Mesenchymal stem cell (in vitro differentiated cells and primary cell): ENCODE measurements at regions not wholly inside any gene's neighbourhood (a gene's known extent, or its start where the extent isn't known, plus 50 kb on each side); places are given as distances from the start of the nearest gene placed in this dataset.

Source experiments
- DNase-seq: peaks from one replicate; pipeline ENCODE4 v3.0.0-alpha.2; 2013
- H2AFZ ChIP-seq: one replicate; pipeline ENCODE4 v1.6.1; 2013; ENCODE audit warnings: low read depth, mild to moderate bottlenecking, control low read depth, inconsistent platforms, low read length, moderate library complexity
- H2AK5ac ChIP-seq: 2 replicates; pipeline ENCODE4 v1.6.1; 2013; ENCODE audit warnings: low read length, moderate library complexity, mild to moderate bottlenecking, inconsistent platforms; ENCODE audit not compliant: severe bottlenecking
- H2BK120ac ChIP-seq: one replicate; pipeline ENCODE4 v1.6.1; 2013; ENCODE audit warnings: low read depth, mild to moderate bottlenecking, inconsistent platforms, low read length, moderate library complexity
- H2BK12ac ChIP-seq, 2 experiments: one replicate each; pipeline ENCODE4 v1.6.1; 2013; ENCODE audit warnings: inconsistent platforms in 2 of 2, low read length in 2 of 2, mild to moderate bottlenecking in 2 of 2, moderate library complexity in 2 of 2, control low read depth in 1 of 2
- H2BK15ac ChIP-seq: one replicate; pipeline ENCODE4 v1.6.1; 2013; ENCODE audit warnings: mild to moderate bottlenecking, low read depth, inconsistent platforms; ENCODE audit not compliant: poor library complexity, severe bottlenecking
- H2BK5ac ChIP-seq: 2 replicates; pipeline ENCODE4 v1.6.1; 2013; ENCODE audit warnings: low read depth, mild to moderate bottlenecking, low read length, control low read depth, inconsistent platforms; ENCODE audit not compliant: poor library complexity, severe bottlenecking
- H3K14ac ChIP-seq, 2 experiments: one replicate each; pipeline ENCODE4 v1.6.1; 2013; ENCODE audit warnings: inconsistent platforms in 2 of 2, low read length in 2 of 2, control low read depth in 1 of 2, mild to moderate bottlenecking in 1 of 2, moderate library complexity in 1 of 2
- H3K18ac ChIP-seq, 2 experiments: one replicate each; pipeline ENCODE4 v1.6.1; 2013; ENCODE audit warnings: inconsistent platforms in 2 of 2, low read length in 2 of 2, control low read depth in 1 of 2, low read depth in 1 of 2, mild to moderate bottlenecking in 1 of 2
- H3K23ac ChIP-seq, 2 experiments: one replicate each; pipeline ENCODE4 v1.6.1; 2013; ENCODE audit warnings: inconsistent platforms in 2 of 2, low read length in 2 of 2, mild to moderate bottlenecking in 2 of 2, moderate library complexity in 2 of 2, control low read depth in 1 of 2
- H3K27ac ChIP-seq: 2 replicates; pipeline ENCODE4 v1.5.1; 2013; ENCODE audit warnings: mild to moderate bottlenecking, moderate library complexity, low read length, control low read depth, inconsistent platforms; ENCODE audit not compliant: poor library complexity, severe bottlenecking
- H3K27me3 ChIP-seq, 2 experiments: 2 replicates each; pipeline versions ENCODE4 v1.6.1 to v1.7.0; 2013; ENCODE audit warnings: low read length in 2 of 2, mild to moderate bottlenecking in 2 of 2, moderate library complexity in 2 of 2, control low read depth in 1 of 2, inconsistent platforms in 1 of 2; ENCODE audit not compliant: control insufficient read depth in 1 of 2, insufficient read depth in 1 of 2
- H3K36me3 ChIP-seq, 2 experiments: 2 replicates each; pipeline versions ENCODE4 v1.6.1 to v1.7.0; 2013; ENCODE audit warnings: low read length in 2 of 2, control low read depth in 1 of 2, inconsistent platforms in 1 of 2, low read depth in 1 of 2, mild to moderate bottlenecking in 1 of 2; ENCODE audit not compliant: insufficient read depth in 2 of 2, control insufficient read depth in 1 of 2
- H3K4ac ChIP-seq, 2 experiments: one replicate each; pipeline ENCODE4 v1.6.1; 2013; ENCODE audit warnings: inconsistent platforms in 2 of 2, low read length in 2 of 2, mild to moderate bottlenecking in 2 of 2, moderate library complexity in 2 of 2, control low read depth in 1 of 2, low read depth in 1 of 2
- H3K4me1 ChIP-seq: 2 replicates; pipeline ENCODE4 v1.6.1; 2013; ENCODE audit warnings: low read depth, low read length, control low read depth; ENCODE audit not compliant: control insufficient read depth, insufficient read depth
- H3K4me2 ChIP-seq: 2 replicates; pipeline ENCODE4 v1.6.1; 2013; ENCODE audit warnings: low read length, mild to moderate bottlenecking, inconsistent platforms; ENCODE audit not compliant: poor library complexity, severe bottlenecking
- H3K4me3 ChIP-seq, 2 experiments: 2 replicates each; pipeline versions ENCODE4 v1.5.1 to v1.7.0; 2013; ENCODE audit warnings: low read length in 2 of 2, mild to moderate bottlenecking in 2 of 2, control low read depth in 1 of 2, low read depth in 1 of 2; ENCODE audit not compliant: insufficient read depth in 1 of 2
- H3K79me1 ChIP-seq: replicated peaks from 2 replicates; pipeline ENCODE4 v1.6.1; 2013; ENCODE audit warnings: mild to moderate bottlenecking, control low read depth, low read length, inconsistent platforms; ENCODE audit not compliant: poor library complexity, severe bottlenecking
- H3K9ac ChIP-seq: 2 replicates; pipeline ENCODE4 v1.7.0; 2013; ENCODE audit warnings: mild to moderate bottlenecking, low read length, moderate library complexity
- H3K9me3 ChIP-seq: 2 replicates; pipeline ENCODE4 v1.7.0; 2013; ENCODE audit warnings: mild to moderate bottlenecking, low read length; ENCODE audit not compliant: control insufficient read depth
- H4K8ac ChIP-seq: one replicate; pipeline ENCODE4 v1.6.1; 2013; ENCODE audit warnings: inconsistent platforms, mild to moderate bottlenecking, low read length, moderate library complexity
- H4K91ac ChIP-seq: one replicate; pipeline ENCODE4 v1.6.1; 2013; ENCODE audit warnings: mild to moderate bottlenecking, low read length, inconsistent platforms
- WGBS: methylation state at CpG from one replicate; pipeline ENCODE4 v1.1.7; 2013; ENCODE audit warnings: mixed read lengths; 5-methylcytosine and 5-hydroxymethylcytosine counted together

DNA sequence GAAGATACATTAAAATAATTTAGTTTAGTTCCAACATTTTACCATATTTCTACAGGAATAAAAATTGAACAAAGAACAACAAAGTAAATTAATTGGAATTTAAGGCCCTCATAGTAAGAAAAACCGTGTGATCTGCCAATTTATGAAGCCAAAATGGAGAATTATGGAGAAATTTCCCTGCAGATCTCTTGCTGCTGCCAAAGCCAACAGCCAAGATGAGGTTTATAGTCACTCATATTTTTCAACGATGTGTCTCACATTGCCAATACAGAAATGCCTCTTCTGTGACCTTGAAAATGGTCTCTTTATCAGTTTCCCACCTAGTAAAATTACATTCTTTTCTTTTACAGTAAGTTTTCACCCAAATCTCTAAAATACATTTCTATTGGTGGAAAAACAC, 317.2 kb upstream of the FIGN start:
- Histone ChIP-seq H3K4me2 (no peak overlapping the region), H3K79me1 (no peaks in the 10 kb centered on the region), H3K23ac (no peak overlapping the region), H3K9ac (no peak overlapping the region), H2BK5ac (no peak overlapping the region), H2AK5ac (no peak overlapping the region), H3K9me3 (no peaks in the 10 kb centered on the region), H2BK12ac (no peak overlapping the region), H4K8ac (no peak overlapping the region), H3K4me1 (no peaks in the 10 kb centered on the region), H3K27ac (no peak overlapping the region), H3K18ac (no peak overlapping the region), H3K14ac (no peak overlapping the region), H3K27me3 (no peaks in the 10 kb centered on the region), H3K4ac (no peak overlapping the region), H3K36me3 (no peaks in the 10 kb centered on the region), H2BK15ac (no peak overlapping the region), H2BK120ac (no peak overlapping the region), H2AFZ (no peak overlapping the region), H3K4me3 (no peak overlapping the region), H4K91ac (no peak overlapping the region)
- WGBS: 90% methylated on average over 2 of the region's 2 CpGs
- no peak for DNase-seq

DNA sequence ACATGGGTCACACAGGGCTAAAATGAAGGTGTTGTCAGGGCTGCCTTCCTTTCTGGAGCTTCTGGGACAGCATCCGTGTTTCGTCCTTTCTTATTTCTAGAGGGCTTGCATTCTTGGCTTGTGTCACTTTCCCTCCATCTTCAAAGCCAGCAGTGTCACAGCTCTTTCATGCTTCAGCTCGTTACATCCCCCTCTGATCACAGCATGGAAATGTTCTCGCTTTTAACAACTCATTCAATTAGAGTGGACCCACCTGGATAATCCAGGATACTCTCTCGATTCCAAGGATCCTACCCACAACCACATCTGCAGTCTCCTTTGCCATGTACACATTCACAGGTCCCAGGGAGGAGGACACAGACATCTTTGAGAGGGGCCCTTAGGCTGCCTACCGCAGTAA, 316.2 kb upstream of the FIGN start:
- Histone ChIP-seq H3K9ac (no peak overlapping the region), H4K8ac (no peak overlapping the region), H3K23ac (no peak overlapping the region), H4K91ac (no peak overlapping the region), H3K18ac (no peak overlapping the region), H3K27me3 (no peaks in the 10 kb centered on the region), H3K4ac (no peak overlapping the region), H2BK120ac (no peak overlapping the region), H2AK5ac (no peak overlapping the region), H2AFZ (no peak overlapping the region), H3K4me3 (no peak overlapping the region), H3K4me2 (no peak overlapping the region), H3K14ac (no peak overlapping the region), H2BK5ac (no peak overlapping the region), H3K9me3 (no peaks in the 10 kb centered on the region), H3K27ac (no peak overlapping the region), H3K4me1 (no peaks in the 10 kb centered on the region), H2BK12ac (no peak overlapping the region), H3K79me1 (no peaks in the 10 kb centered on the region), H3K36me3 (no peaks in the 10 kb centered on the region), H2BK15ac (no peak overlapping the region)
- WGBS: 80% methylated on average over 5 of the region's 6 CpGs
- no peak for DNase-seq

DNA sequence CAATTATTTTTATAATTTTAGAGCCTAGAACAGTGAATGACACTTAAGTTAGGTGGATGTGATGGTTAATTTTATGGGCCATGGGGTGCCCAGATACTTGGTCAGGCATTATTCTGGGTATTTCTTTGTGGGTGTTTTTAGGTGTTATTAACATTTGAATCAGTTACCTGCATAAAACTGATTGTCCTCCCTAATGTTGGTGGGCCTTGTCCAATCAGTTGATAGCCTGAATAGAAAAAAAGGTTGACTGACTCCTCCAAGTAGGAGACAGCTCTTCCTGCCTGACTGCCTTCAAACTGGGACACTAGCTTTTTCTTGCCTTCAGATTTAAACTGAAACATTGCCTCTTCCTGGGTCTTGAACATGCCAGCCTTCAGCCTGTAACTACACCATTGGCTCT, 312.9 kb upstream of the FIGN start:
- Histone ChIP-seq H2AK5ac (no peak overlapping the region), H3K4me1 (no peaks in the 10 kb centered on the region), H2BK120ac (no peak overlapping the region), H4K8ac (no peak overlapping the region), H2BK15ac (no peak overlapping the region), H3K18ac (no peak overlapping the region), H3K4ac (no peak overlapping the region), H3K79me1 (no peaks in the 10 kb centered on the region), H3K9ac (no peak overlapping the region), H2BK5ac (no peak overlapping the region), H2BK12ac (no peak overlapping the region), H2AFZ (no peak overlapping the region), H3K14ac (no peak overlapping the region), H3K4me2 (no peak overlapping the region), H3K9me3 (no peaks in the 10 kb centered on the region), H3K27me3 (no peaks in the 10 kb centered on the region), H3K27ac (no peak overlapping the region), H3K4me3 (no peak overlapping the region), H3K23ac (no peak overlapping the region), H3K36me3 (no peaks in the 10 kb centered on the region), H4K91ac (no peak overlapping the region)
- DNase-seq: no peak

DNA sequence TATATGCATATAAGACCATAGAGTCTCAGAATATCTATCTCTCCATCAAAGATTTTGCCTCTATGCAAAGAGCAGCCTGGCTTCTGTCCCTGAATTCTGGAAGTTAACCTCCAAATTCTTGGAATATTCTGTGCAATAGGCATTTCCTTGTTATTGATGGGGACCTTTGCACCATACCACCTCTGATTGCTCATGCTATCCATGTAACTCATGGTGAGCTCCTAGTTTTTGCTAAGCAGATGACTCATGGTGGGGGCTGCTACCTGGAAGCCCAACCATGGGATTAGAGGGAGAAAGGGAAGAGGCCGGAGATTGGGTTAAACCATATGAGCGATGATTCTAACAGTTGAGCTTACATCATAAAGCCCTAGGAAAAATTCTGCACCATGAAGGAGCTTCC, 310.2 kb upstream of the FIGN start:
- H3K4me2 ChIP-seq: no peak overlapping the region
- no peaks in the 10 kb centered on the region for H3K79me1 ChIP-seq
- H3K36me3 ChIP-seq: no peaks in the 10 kb centered on the region
- no peak overlapping the region for H3K27ac ChIP-seq
- H2BK12ac ChIP-seq: no peak overlapping the region
- H3K23ac ChIP-seq: no peak overlapping the region
- no peak overlapping the region for H2BK15ac ChIP-seq
- H3K9ac ChIP-seq: no peak overlapping the region
- no peaks in the 10 kb centered on the region for H3K9me3 ChIP-seq
- no peak overlapping the region for H2BK5ac ChIP-seq
- H3K4me1 ChIP-seq: no peaks in the 10 kb centered on the region
- H3K14ac ChIP-seq: no peak overlapping the region
- no peak overlapping the region for H2AFZ ChIP-seq
- no peak overlapping the region for H4K8ac ChIP-seq
- H4K91ac ChIP-seq: no peak overlapping the region
- no peaks in the 10 kb centered on the region for H3K27me3 ChIP-seq
- no peak overlapping the region for H2BK120ac ChIP-seq
- H2AK5ac ChIP-seq: no peak overlapping the region
- 100% methylated on average over 1 of the region's 2 CpGs for WGBS
- no peak overlapping the region for H3K4ac ChIP-seq
- no peak overlapping the region for H3K4me3 ChIP-seq
- DNase-seq: no peak
- no peak overlapping the region for H3K18ac ChIP-seq
